ENCODE measurements at regions not wholly inside any gene's neighbourhood (a gene's known extent, or its start where the extent isn't known, plus 50 kb on each side); places are given as distances from the start of the nearest gene placed in this dataset.
"Not testable (repeated sequence)": the region's sequence is repeated elsewhere in the genome, so short reads cannot be mapped to it uniquely, and the experiment has no call there.

DNA sequence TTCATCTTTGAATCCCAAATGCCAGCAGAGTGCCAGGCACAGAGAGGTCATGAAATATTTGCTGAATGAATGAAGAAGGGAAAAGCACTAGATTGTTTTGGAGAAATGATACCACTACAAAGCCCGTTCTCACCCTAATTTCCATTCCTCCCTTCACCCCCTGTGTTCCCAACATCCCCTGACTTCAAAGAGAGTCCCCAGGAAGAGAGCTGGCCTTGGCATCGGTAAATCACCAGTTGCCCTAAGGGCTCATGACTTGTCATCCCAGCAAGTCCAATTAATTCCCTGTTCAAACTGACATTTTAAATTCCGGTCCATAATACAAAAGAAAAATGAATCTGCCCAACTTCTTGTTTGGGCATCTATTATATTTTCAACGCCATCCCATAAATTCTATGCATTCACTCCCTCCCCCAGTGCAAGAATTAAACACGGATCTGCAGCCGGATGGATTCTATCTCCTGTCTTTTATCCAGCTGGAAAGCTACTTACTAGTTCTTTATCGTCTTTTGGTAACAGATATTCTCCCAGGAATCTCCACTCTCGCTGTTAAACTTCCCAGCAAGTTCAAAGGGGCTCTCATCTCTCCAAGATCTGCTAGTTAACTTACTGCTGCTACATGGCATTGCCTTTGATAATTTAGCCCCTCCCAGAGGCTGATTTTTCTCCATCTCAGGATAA lies 63.9 kb upstream of the TSC22D2 start:
- Histone ChIP-seq H3K36me3 (ENCODE audit: insufficient read depth, low read length) (no peaks in the 10 kb centered on the region), H3K9ac (ENCODE audit: low read depth, low read length) (no peak overlapping the region), H3K27ac (ENCODE audit: low read depth, low read length) (no peak overlapping the region), H3K27me3 (ENCODE audit: insufficient read depth, low read length) (no peaks in the 10 kb centered on the region), H3K9me3 (ENCODE audit: insufficient read depth, low read depth, low read length) (no peaks in the 10 kb centered on the region), H3K4me1 (ENCODE audit: insufficient read depth, low read length) (peaks cover 37% of the 10 kb centered on the region), H3K4me3 (ENCODE audit: low read length) (no peak overlapping the region)
- WGBS, result 84% methylated on average over 8 of the region's 8 CpGs

DNA sequence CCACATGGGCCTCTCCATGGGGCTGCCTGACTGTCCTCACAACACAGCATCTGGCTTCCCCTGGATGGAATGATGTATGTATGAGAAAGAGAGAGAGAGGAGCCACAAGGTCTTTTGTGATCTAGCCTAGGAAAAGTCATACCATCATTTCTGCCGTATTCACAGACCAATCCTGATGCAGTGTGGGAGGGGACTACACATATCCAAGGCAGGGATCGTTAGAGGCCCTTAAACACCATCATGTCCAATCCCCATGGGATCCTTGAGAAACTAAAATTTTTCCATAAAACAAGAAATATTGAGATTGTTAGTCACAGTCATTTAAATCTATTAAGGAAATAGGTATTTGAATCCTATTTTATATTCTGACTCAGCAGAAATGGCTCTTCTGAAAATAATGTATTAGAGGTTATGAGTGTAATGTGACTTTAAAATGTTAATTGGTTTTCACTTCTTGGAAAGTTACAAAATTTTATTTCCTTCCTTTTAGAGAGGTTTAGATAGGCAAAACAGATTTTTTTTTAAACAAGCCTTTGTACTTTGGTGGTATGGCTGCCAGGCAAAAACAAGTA lies 65.1 kb upstream of the TSC22D2 start:
- peaks cover 37% of the 10 kb centered on the region for H3K4me1 ChIP-seq (ENCODE audit: insufficient read depth, low read length)

DNA sequence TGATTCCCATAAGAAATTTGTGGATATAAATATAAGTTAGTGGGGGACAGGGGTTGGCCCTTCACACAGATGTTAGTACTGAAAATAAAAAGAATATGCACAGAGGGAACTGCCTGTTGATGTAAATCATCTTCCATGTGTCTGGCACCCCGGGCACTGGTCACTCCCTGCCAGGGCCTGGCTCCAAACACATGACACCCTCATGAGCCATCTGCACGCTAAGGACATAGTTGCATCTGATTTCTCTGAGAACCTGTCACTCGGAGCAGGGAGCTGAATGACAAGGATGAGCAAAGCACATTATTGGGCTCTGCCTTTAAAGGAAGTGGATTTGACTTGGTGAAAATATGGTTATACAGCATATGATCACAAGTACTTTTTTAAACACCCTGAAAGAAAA lies 66.2 kb upstream of the TSC22D2 start:
- WGBS, result 93% methylated on average over 3 of the region's 3 CpGs
- H3K36me3 ChIP-seq (ENCODE audit: insufficient read depth, low read length), result no peaks in the 10 kb centered on the region
- H3K4me3 ChIP-seq (ENCODE audit: low read length), result no peak overlapping the region
- peaks cover 33% of the 10 kb centered on the region for H3K4me1 ChIP-seq (ENCODE audit: insufficient read depth, low read length)
- no peaks in the 10 kb centered on the region for H3K27me3 ChIP-seq (ENCODE audit: insufficient read depth, low read length)
- H3K27ac ChIP-seq (ENCODE audit: low read depth, low read length), result no peak overlapping the region
- no peak overlapping the region for H3K9ac ChIP-seq (ENCODE audit: low read depth, low read length)
- peaks cover 5% of the 10 kb centered on the region; the same call in 1 of the 2 replicates for H3K9me3 ChIP-seq (ENCODE audit: insufficient read depth, low read depth, low read length)

More for the DNA sequence above, 65.1 kb upstream of the TSC22D2 start:
- H3K27me3 ChIP-seq (ENCODE audit: insufficient read depth, low read length), result no peaks in the 10 kb centered on the region
- H3K4me3 ChIP-seq (ENCODE audit: low read length), result no peak overlapping the region
- 0 out of 2 replicates have a peak, but pooled peaks cover under 1% of the 10 kb centered on the region for H3K9me3 ChIP-seq (ENCODE audit: insufficient read depth, low read depth, low read length)
- no peak overlapping the region for H3K27ac ChIP-seq (ENCODE audit: low read depth, low read length)
- H3K9ac ChIP-seq (ENCODE audit: low read depth, low read length), result no peak overlapping the region
- WGBS, result no CpG with 5 or more reads among the region's 2 CpGs
- H3K36me3 ChIP-seq (ENCODE audit: insufficient read depth, low read length), result no peaks in the 10 kb centered on the region

DNA sequence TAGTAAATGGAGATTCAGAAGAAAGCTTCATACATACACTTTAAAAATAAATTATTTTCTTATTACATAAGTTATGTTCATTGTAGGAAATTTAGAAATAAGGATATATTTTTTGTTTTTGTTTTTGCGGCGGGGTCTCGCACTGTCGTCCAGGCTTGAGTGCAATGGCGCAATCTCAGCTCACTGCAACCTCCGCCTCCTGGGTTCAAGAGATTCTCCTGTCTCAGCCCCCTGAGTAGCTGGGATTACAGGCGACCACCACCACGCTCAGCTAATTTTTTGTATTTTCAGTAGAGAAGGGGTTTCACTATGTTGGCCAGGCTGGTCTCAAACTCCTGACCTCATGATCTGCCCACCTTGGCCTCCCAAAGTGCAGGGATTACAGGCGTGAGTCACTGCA lies 71.7 kb upstream of the TSC22D2 start:
- peaks cover 33% of the 10 kb centered on the region for H3K4me1 ChIP-seq (ENCODE audit: insufficient read depth, low read length)
- H3K27me3 ChIP-seq (ENCODE audit: insufficient read depth, low read length); H3K27ac ChIP-seq (ENCODE audit: low read depth, low read length); H3K4me3 ChIP-seq (ENCODE audit: low read length); H3K9ac ChIP-seq (ENCODE audit: low read depth, low read length); H3K9me3 ChIP-seq (ENCODE audit: insufficient read depth, low read depth, low read length); H3K36me3 ChIP-seq (ENCODE audit: insufficient read depth, low read length): not testable (repeated sequence)
- WGBS, result 86% methylated on average over 9 of the region's 9 CpGs

DNA sequence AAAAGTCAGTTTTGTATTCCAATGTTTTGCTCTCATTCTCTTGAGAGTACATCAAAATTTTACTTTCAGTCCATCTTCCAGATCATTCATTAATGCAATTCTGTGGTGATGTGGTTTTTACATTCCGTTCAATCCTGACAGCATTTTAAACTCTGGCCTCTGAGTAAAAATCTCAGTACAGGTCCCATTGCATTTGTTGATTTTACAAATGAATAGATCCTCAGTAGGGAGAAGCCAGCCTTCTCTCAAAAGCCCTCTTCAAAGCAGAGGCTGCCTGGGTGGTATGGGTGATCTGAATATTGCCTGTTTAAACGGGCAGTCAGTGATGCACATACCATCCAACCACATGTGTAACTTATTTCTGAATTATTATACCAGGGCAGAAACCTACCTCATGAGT lies 72.5 kb upstream of the TSC22D2 start:
- Histone ChIP-seq H3K4me1 (ENCODE audit: insufficient read depth, low read length) (peaks cover 33% of the 10 kb centered on the region), H3K9ac (ENCODE audit: low read depth, low read length) (no peak overlapping the region; the same call in 1 of the 2 replicates), H3K4me3 (ENCODE audit: low read length) (no peak overlapping the region), H3K27me3 (ENCODE audit: insufficient read depth, low read length) (no peaks in the 10 kb centered on the region), H3K27ac (ENCODE audit: low read depth, low read length) (peak overlapping the region; percentile 7; the same call in 1 of the 2 replicates), H3K36me3 (ENCODE audit: insufficient read depth, low read length) (no peaks in the 10 kb centered on the region), H3K9me3 (ENCODE audit: insufficient read depth, low read depth, low read length) (peaks cover 5% of the 10 kb centered on the region; the same call in 1 of the 2 replicates)
- 0% methylated on average over 1 of the region's 2 CpGs for WGBS

GRCh38 chr3:150334974-150335373 lies 73.1 kb upstream of the TSC22D2 start:
- no peaks in the 10 kb centered on the region for H3K36me3 ChIP-seq (ENCODE audit: insufficient read depth, low read length)
- H3K9me3 ChIP-seq (ENCODE audit: insufficient read depth, low read depth, low read length), result peaks cover 5% of the 10 kb centered on the region; the same call in 1 of the 2 replicates
- H3K27me3 ChIP-seq (ENCODE audit: insufficient read depth, low read length), result no peaks in the 10 kb centered on the region
- 100% methylated on average over 1 of the region's 3 CpGs for WGBS
- H3K4me1 ChIP-seq (ENCODE audit: insufficient read depth, low read length), result peaks cover 33% of the 10 kb centered on the region
- no peak overlapping the region; the same call in 1 of the 2 replicates for H3K27ac ChIP-seq (ENCODE audit: low read depth, low read length)
- no peak overlapping the region for H3K9ac ChIP-seq (ENCODE audit: low read depth, low read length)
- no peak overlapping the region for H3K4me3 ChIP-seq (ENCODE audit: low read length)

- Histone ChIP-seq H3K9ac (ENCODE audit: low read depth, low read length) (no peak overlapping the region), H3K4me1 (ENCODE audit: insufficient read depth, low read length) (peaks cover 37% of the 10 kb centered on the region), H3K9me3 (ENCODE audit: insufficient read depth, low read depth, low read length) (peaks cover 5% of the 10 kb centered on the region; the same call in 1 of the 2 replicates), H3K36me3 (ENCODE audit: insufficient read depth, low read length) (no peaks in the 10 kb centered on the region), H3K4me3 (ENCODE audit: low read length) (no peak overlapping the region), H3K27me3 (ENCODE audit: insufficient read depth, low read length) (no peaks in the 10 kb centered on the region), H3K27ac (ENCODE audit: low read depth, low read length) (no peak overlapping the region)
- WGBS, result 100% methylated on average over 1 of the region's 1 CpG
Measured at GRCh38 chr3:150333477-150333876, 74.6 kb upstream of the TSC22D2 start.

- Histone ChIP-seq H3K9ac (ENCODE audit: low read depth, low read length) (no peak overlapping the region), H3K27me3 (ENCODE audit: insufficient read depth, low read length) (no peaks in the 10 kb centered on the region), H3K9me3 (ENCODE audit: insufficient read depth, low read depth, low read length) (no peaks in the 10 kb centered on the region), H3K4me3 (ENCODE audit: low read length) (no peak overlapping the region), H3K4me1 (ENCODE audit: insufficient read depth, low read length) (peaks cover 43% of the 10 kb centered on the region), H3K27ac (ENCODE audit: low read depth, low read length) (no peak overlapping the region), H3K36me3 (ENCODE audit: insufficient read depth, low read length) (no peaks in the 10 kb centered on the region)
- 100% methylated on average over 1 of the region's 1 CpG for WGBS
Measured at GRCh38 chr3:150331978-150332568, 76.0 kb upstream of the TSC22D2 start.

GRCh38 chr3:150330872-150331271 lies 77.2 kb upstream of the TSC22D2 start:
- 88% methylated on average over 2 of the region's 2 CpGs for WGBS
- H3K27ac ChIP-seq (ENCODE audit: low read depth, low read length), result no peak overlapping the region
- H3K4me3 ChIP-seq (ENCODE audit: low read length), result no peak overlapping the region
- H3K9ac ChIP-seq (ENCODE audit: low read depth, low read length), result no peak overlapping the region
- H3K27me3 ChIP-seq (ENCODE audit: insufficient read depth, low read length), result no peaks in the 10 kb centered on the region
- no peaks in the 10 kb centered on the region for H3K36me3 ChIP-seq (ENCODE audit: insufficient read depth, low read length)
- H3K9me3 ChIP-seq (ENCODE audit: insufficient read depth, low read depth, low read length), result no peaks in the 10 kb centered on the region
- peaks cover 35% of the 10 kb centered on the region for H3K4me1 ChIP-seq (ENCODE audit: insufficient read depth, low read length)

DNA sequence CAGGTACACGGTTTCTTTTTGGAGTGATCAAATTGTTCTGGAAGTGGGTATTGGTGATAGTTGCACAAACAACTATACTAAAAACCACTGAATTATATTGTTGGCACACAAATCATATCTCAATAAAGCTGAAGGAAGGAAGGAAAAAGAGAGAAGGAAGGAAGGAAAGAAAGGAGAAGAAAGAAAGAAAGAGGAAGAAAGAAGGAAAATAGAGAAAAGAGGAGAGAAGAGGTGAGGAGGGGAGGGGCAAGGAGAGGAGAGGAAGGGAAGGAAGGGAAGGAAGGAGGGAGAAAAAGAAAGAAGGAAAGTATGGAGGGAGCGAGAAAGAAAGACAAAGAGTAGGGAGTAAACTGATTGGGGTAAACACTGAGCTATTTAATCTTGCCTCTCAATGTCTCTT lies 77.9 kb upstream of the TSC22D2 start:
- H3K9ac ChIP-seq (ENCODE audit: low read depth, low read length), result no peak overlapping the region
- no peaks in the 10 kb centered on the region for H3K9me3 ChIP-seq (ENCODE audit: insufficient read depth, low read depth, low read length)
- no peak overlapping the region for H3K27ac ChIP-seq (ENCODE audit: low read depth, low read length)
- H3K4me1 ChIP-seq (ENCODE audit: insufficient read depth, low read length), result peaks cover 28% of the 10 kb centered on the region
- H3K4me3 ChIP-seq (ENCODE audit: low read length), result no peak overlapping the region
- 93% methylated on average over 2 of the region's 2 CpGs for WGBS
- H3K36me3 ChIP-seq (ENCODE audit: insufficient read depth, low read length), result no peaks in the 10 kb centered on the region
- H3K27me3 ChIP-seq (ENCODE audit: insufficient read depth, low read length), result no peaks in the 10 kb centered on the region

DNA sequence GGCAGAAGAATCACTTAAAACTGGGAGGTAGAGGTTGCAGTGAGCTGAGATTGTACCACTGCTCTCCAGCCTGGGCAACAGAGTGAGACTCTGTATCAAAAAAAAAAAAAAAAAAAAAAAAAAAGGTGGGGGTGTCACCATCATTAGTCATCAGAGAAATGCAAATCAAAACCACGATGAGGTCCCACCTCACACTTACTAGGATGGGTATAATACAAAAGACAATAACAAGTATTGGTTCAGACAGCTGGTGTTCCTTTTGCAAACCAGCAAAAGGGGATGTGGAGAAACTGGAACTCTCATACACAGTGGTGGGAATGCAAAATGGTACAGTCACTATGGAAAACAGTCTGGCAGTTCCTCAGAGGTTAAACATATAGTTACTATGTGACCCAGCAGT lies 78.7 kb upstream of the TSC22D2 start:
- Histone ChIP-seq H3K27ac (ENCODE audit: low read depth, low read length) (no peak overlapping the region), H3K9ac (ENCODE audit: low read depth, low read length) (no peak overlapping the region), H3K4me3 (ENCODE audit: low read length) (no peak overlapping the region), H3K9me3 (ENCODE audit: insufficient read depth, low read depth, low read length) (no peaks in the 10 kb centered on the region), H3K27me3 (ENCODE audit: insufficient read depth, low read length) (no peaks in the 10 kb centered on the region), H3K36me3 (ENCODE audit: insufficient read depth, low read length) (no peaks in the 10 kb centered on the region), H3K4me1 (ENCODE audit: insufficient read depth, low read length) (peaks cover 21% of the 10 kb centered on the region)
- WGBS, result no CpG with 5 or more reads among the region's 1 CpG

All from HUES64 (cell line).